GM18907 (cell line): ENCODE measurements at regions not wholly inside any gene's neighbourhood (a gene's known extent, or its start where the extent isn't known, plus 50 kb on each side); places are given as distances from the start of the nearest gene placed in this dataset.
A peak's percentile ranks its signal among the peaks of the same experiment; 100 is the strongest.

Source experiments
- ATAC-seq: cut with Tn5 transposase; IDR thresholded peaks from one replicate; pipeline ENCODE4 v1.9.1; 2021; ENCODE audit warnings: mild to moderate bottlenecking, moderate library complexity; ENCODE audit not compliant: unreplicated experiment

DNA sequence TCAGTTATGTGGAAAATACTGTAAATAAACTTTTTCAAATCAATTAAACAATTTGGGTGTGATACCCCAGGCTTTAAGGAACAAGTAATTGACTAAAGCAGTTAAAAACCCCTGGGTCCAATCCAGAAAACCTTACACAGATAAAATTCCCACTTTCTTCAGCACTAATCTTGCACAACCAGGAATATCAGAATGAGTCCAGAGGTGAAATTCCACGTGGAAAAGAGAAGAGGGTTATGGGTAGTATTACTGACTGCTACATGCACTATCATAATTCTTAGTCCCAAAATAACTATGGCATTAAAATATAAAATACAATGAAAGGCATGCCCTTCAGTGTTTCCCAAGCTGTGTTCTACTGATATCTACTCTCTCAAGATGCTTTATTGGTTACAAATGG is 135.7 kb upstream of the STEAP4 start:
- ATAC-seq, result no peak

DNA sequence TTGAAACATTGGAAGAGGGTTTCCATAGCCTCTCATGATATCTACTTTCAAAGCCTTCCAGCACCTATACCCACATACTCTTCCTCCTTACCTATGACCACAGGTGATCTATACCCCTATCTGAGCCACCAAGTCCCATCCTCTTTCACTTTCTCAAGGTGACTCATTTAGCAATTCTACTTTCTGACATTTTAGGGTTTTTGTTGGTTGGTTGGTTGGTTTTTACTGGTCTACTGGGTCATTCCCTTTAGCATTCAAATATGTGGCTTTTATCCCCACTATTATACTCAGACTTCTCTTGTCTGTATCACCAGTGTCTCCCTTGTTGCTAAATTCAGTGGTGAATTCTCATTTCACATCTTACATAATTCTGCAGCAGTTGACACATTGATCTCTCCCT is 130.4 kb upstream of the STEAP4 start:
- ATAC-seq, result peak; percentile 89

DNA sequence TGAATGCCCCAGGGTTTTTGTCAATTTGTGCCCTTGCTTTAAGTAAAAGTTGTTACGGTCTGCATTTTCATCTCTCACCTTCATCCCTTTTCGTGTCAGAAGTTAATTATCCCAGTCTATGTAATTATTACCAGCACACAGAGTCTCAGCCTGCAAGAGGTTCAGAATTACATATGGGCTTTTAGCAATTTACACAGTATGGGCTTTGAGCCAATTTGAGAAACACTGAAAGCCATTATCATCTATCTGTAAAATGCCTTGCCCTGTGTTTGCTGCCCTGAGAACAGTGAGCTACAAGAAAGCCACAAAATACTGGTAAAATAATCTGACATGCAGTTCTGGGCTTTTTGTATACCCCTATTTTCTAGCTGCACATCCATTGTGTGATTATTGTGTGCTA is 125.6 kb upstream of the STEAP4 start:
- ATAC-seq, result no peak

DNA sequence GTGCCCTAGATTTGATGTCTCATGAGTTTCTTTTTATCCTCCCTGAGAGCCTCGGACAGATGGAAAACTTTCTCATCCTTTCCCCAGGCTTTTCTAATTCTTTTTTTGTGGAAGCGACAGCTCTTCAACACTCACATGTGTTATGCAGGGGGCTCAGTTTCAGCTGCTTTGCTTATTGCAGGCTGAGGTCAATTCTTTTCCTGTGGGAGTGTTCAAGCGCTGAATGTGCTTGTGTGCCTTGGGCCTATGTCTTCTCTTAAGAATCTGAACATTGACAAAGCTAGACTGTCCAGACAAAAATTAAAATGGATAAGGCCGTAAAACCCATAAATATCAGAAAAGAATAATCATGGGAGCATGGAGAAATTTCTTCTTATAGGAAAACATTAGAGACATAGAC is 125.2 kb upstream of the STEAP4 start:
- ATAC-seq, result no peak

DNA sequence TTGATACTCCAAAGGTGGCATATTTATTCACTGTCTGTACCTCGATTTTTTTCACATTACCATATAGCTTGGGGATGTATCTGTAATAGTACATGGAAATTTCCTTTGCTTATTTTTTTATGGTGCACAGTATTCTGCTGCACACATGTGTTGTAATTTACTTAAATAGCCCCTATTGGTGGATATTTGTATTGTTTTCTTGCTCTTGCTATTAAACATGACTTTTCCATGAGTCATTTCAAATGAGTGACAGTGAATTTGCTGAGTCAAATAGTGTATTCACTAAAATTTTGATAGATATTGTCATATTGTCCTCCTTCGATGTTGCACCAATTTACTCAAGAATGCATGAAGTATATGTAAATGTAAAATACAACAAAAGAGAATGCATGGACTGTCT is 122.7 kb upstream of the STEAP4 start:
- ATAC-seq, result no peak

DNA sequence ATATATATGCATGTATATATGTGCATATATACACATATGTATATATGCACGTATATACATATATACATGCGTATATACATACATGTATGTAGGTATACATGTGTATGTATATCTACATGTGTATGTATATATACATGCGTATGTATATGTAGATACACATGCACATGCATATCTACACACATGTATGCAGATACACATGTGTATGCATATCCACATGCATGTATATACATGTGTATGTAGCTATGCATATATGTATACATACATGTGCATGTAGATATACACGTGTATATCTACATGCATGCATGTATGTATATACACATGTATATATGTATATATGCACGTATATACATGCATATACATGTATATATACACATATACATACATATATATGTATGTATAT is 95.8 kb upstream of the STEAP4 start:
- no peak for ATAC-seq

DNA sequence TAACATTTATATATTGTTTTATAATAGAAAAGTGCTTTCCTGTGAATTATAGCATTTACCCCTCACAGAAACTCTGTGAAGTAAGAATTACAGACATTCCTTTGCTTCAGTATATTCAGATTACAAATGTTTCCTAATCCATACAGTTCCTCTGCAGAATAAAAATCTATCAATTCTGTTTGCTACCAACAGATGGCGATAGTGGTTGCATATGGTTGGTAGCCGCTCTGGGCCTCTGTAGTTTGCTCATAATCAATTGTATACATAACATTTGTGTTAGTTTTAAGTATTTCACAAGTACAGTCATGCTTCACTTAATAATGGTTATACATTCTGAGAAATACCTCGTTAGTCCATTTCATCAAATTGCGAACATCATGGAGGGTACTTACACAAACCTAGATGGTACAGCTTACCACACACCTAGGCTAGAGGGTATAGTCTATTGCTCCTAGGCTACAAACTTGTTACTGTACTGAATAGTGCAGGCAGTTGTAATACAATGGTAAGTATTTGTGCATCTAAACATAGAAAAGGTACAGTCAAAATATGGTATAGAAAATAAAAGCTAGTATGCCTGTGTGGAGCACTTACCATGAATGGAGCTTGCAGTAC is 94.4 kb upstream of the STEAP4 start:
- peak; percentile 42 for ATAC-seq

DNA sequence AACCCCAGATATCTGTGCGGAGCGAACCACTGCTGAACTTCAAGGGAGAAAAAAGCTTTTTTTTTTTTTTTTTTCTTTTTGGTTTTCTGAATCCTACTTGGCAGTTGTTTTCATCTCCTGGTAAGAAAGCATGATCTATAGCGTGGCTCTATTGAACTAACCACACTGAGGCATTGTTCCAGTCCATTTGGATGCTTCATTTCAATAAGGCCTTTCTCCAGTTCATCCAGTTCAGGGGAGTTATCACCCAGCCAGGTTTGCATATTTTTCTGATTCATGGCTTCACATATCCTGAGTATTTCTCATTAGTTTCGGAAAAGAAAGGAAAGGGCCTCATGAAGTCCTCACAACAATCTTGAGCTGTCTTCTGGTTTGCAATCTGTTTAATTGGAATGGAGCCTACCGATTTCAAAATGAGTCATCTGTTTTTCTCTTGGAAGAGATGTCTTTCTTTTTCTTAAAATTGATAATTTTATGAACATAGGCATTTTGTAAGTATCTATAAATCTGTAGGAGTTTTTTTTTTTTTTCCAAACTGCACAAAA is 93.1 kb upstream of the STEAP4 start:
- no peak for ATAC-seq

DNA sequence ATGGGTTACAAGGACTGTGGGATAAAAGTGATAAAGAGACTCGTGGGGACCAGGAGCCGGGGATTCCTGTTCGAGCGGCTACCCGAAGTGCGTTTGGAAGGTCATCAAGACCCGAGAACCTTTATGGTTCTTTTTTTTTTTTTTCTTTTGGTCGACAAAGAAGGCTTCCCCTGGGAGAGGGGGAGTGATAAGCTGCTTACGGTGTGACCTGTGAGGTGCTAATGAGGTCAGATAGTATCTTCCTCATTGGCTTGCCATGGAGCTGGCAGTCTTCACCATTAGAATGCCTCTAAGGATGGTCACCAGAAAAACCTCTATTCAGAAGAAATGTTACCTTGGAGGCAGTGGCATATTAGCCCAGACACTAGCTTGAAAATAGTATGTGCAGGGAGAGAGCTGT is 92.3 kb upstream of the STEAP4 start:
- ATAC-seq, result no peak

DNA sequence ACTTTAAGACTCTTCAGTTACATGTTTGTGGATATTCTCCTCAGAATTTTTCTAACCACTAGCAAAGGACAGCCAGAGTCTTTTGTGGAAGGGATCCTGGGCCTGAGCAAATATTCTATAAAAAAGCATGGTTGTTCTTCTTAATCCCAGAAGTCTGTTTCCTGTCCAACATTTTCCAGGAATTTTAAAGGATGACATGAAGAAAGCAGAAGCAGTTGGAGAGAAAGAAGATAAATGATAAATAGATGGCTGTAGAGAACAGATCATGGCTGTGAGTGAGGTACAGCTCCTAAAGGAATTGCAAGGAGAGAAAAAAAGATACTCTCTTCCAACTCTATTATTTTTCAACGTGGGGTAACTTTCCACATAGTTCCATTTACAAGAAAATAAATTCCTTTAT is 91.8 kb upstream of the STEAP4 start:
- no peak for ATAC-seq

DNA sequence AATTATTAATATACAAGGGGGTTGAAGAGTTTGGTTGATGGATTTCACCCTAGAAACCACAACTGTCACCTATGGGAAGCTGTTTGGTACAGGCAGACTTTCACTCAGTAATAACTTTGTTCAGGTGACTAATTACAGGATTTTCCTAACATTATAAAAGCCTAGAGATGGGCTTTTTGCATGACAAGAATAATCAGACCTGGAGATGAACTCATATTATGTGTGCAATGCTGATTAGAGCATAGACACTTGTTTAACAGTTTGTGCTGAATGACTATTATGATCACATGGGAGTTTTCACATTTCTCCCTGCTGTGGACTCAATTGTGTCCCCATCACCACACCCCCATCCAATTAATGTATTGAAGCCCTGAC is 90.2 kb upstream of the STEAP4 start:
- peak; percentile 60 for ATAC-seq

DNA sequence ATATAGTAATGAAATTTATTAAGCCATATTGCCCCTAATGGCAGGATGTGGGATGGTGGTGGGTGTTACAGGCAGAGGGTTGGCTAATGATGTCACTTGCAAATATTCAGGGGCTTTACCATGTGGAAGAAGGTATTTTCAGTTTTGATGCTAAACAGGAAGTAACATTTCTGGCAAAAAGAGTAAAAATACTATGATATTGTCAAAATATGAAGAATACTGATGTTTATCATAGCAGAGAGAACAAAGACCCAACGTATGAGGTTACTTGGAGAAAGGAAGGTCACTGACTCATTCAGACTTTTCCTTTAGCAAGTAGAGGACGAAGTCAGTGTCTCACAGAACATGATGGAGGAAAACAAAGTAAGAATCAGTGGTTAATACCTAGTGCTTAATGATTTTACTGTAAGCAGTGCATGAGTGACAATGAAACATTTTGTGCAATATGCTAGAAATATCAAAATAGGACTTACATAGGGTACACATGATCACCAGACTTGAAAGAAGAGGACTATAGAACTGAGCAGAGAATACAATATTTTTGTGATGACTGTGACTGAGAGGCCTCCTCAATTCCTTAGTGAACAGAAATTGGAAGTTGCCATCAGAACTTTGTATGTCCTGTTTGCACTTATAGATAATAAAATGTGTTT is 89.7 kb upstream of the STEAP4 start:
- peak; percentile 89 for ATAC-seq

DNA sequence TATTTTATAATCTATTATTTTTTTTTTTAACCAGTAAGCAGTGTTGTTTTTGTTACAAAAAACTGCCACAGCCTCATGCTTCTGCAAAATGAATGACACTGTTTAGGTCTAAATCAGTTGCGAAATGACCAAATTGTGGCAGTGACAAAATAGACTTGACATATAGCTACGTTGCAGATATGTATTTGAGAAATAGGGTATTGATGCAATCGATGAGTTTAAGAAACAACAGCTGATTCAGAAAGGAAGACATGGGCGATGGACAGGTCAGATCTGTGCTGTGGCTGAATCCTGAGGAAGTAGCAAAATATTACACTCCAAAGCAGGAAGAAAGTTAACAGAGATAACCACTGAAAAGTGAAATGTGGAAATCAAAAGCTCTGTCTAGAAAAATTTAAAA is 89.0 kb upstream of the STEAP4 start:
- no peak for ATAC-seq

DNA sequence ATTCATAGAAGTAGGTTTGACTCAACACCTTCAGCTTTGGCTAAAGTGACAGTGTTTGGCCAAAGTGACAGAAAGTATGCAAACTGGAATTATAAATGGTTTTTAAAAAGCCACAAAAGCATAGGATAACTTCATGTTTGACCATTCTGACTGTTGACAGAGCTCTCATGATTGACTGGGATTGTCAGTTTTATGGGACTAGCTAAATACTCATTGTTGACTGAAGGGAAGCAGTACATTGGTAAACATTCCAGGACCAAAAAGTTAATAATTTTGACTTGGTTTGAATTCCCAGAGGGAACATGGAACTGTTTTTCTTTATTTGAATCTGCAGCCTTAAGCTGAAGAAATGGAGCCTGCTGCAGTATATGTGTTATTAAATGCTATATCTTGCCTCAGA is 84.6 kb upstream of the STEAP4 start:
- no peak for ATAC-seq

DNA sequence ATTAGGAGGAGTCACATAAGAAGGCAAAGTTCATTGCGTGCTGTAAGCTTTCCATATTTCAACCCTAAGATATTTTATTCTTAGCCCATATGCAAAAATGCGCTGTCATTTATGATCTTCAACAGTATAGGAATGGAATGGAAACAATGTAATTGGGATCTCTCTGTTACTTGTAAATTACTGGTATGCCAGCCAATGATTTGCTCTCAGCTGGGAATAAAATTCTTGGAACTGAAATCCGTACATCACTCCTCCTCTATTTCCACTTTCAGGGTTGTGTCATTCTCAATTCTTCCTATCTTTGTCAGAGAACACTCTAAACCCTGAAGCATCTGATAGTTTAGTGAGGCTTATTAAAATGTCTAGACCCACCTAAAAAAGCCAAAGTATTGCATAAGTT is 80.7 kb upstream of the STEAP4 start:
- no peak for ATAC-seq

DNA sequence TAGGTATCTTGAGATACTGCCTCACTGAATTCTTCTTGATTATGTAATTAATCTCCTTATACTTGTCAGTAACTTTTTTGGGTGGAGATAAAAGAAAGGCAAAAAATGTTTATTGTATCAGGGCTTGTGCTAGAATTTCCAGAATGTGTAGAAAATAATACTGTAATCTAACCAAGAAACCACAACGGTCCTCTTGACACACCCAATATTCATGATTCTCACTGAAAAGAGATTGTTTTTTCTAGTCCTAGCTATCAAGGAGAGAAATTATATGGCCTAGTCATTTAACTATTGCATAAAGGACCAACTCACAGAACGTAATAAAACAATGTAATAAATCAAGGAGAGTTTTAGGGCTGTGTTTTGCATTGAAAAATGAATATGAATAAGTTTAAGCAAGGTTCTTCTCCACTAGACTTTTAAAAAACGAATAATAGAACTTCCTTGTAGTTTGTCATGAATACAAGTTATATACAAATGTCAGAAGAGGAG is 80.0 kb upstream of the STEAP4 start:
- no peak for ATAC-seq

DNA sequence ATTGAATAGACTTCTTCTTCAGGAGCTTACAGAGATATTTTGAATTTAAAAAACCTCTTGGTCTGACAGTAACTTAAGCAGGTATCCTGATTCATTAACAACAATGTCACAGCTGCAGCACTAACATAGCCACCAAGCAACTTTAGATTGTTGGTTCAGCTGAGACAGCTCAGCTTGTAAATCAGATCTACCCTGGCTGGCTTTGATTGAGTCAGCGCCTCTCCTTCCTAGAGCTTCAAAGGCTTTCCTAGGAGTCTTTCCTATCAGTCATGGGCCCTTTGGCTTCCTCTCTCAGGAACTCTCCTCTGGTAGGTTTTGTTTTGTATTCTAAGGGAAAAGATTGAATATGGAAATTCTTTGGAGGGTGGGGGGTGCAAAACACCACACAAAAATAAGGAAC is 70.7 kb upstream of the STEAP4 start:
- no peak for ATAC-seq

DNA sequence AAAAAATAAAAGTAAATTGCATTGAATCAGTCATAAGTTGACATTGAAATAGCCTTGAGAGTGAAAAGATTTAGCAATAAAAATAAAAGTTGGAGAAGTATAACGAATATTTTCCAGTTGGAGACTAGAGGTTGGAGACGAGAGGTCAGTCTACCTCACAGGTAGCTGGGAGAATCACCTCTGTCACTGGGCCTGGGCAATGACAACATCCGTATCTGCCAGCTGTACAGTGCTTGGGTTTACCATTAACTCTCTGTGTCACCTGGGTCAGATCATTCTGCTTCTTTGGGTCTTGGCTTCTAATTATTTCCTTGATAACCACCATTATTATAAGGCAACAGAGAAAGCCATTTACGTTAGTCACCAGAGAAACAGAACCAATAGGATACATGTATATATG is 62.0 kb upstream of the STEAP4 start:
- no peak for ATAC-seq

DNA sequence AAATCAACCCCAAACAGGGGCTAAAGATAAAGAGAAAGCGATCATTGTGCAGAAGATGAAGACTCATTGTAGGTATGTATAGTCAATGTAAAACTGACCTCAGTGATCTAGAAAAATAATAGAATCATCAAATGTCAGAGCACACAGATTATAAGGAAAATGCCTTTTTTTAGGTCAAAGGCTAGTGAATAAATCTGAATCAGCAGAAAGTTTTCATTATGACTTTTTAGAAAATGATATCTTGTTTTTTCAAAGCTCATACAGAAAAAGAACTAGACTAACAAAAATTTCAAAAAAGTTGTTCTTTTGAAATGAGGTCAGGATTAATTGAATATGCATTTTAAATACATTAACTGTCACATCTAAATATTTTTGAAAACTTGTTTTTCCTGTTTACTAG is 60.2 kb upstream of the STEAP4 start:
- ATAC-seq, result no peak

DNA sequence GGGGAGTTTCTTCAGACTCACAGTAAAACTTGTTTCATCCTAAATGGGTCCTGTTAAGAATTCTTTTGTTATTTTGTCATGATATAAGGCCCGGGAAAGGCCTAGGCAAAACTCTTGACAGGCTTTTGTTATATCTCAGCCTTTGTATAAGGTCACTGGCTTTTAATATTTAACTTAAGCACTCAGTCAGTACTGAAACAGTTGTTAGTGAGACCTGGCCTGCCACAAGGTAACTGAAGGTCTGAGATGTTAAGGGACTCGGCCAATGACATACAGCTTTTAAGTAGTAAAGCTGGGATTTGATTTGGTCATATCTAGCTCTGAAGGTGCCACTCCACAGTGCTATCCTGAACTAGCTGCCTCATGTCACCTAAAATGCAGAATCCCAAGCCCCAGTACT is 57.2 kb upstream of the STEAP4 start:
- ATAC-seq, result no peak

DNA sequence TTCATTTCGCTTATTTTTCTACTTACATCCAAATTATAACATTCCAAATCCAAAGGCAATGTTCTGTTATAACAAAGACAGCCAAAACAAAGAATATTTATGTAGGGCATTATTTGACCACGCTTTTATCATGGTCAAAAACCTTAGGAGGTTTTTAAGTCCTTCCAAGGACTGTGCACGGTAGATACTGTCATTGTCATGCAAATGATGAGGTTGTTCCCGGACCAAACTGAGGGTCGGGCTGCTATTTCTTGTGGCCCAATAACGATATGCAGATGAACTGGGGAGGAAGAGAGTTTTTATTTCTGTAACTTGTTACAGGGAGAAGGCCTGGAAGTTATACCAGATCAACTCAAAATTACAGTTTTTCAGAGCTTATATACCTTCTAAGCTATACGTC is 56.6 kb upstream of the STEAP4 start:
- ATAC-seq, result no peak

DNA sequence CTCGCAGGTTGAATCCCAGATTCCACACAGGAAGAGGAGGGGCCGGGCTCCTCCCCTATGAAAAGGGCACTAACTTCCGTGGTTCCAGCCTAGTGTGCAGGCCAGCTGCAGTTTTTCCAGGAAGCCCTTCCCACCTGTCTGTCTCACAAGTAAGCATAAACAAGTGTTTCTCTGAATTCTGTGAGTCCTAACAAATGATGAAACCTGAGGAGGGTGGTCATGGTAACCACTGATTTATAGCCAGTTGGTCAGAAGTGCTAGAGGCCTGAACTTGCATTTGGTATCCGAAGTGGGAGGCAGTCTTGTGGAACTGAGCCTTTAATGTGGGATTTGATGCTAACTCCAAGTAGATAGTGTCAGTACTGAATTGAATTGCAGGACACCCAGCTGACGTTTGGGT is 54.7 kb upstream of the STEAP4 start:
- no peak for ATAC-seq

DNA sequence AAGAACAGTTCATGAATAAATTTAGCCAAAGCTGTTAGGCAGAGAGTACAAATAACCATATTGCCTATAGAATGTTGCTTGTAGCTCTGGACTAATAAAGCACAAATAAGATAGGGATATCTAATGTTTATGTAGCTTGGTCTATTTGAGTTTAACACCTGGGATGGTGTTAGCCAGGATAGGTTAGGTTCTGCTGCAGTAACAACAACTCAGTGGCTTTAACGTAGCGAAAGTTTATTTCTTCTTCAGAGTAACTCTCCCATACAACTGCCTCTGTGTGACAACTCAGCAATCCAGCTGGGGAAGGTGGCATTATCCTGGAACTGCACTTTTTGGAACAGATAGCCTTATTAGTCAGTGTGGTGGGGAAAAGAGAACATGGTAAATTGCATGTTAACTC is 52.2 kb upstream of the STEAP4 start:
- ATAC-seq, result no peak
